GM18520 (cell line): ENCODE measurements at regions not wholly inside any gene's neighbourhood (a gene's known extent, or its start where the extent isn't known, plus 50 kb on each side); places are given as distances from the start of the nearest gene placed in this dataset.
A peak's percentile ranks its signal among the peaks of the same experiment; 100 is the strongest.

ENCODE experiments used
- ATAC-seq: cut with Tn5 transposase; IDR thresholded peaks from one replicate; pipeline ENCODE4 v1.9.1; 2021; ENCODE audit not compliant: unreplicated experiment

GRCh38 chr20:6576726-6577125 is 190.8 kb upstream of the BMP2 start:
- no peak for ATAC-seq

DNA sequence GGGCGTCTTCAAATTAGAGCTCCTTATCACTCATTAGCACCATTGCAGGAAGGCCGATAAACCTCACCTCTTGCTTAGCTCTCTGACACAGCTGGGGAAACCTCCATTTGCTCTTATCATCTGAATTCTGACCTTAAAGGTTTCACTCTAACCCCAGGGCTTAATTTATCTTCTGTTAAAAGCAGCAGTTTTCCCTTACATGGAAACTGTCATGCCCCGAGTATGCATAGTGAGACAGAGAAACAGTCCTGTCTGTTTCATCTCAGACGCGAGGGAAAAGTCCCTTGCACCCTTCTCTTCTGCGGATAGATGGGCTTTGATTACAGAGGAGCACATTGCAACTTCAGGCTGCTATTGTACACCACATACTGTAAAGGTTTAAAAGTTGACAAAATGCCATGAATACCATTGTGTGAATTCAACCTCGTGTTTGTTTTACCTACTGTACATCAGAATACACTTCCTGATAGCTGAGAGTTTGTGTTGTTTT is 191.5 kb upstream of the BMP2 start:
- peak; percentile 47 for ATAC-seq

- ATAC-seq, result no peak
Observed at GRCh38 chr20:6566821-6567220, 200.7 kb upstream of the BMP2 start.

DNA sequence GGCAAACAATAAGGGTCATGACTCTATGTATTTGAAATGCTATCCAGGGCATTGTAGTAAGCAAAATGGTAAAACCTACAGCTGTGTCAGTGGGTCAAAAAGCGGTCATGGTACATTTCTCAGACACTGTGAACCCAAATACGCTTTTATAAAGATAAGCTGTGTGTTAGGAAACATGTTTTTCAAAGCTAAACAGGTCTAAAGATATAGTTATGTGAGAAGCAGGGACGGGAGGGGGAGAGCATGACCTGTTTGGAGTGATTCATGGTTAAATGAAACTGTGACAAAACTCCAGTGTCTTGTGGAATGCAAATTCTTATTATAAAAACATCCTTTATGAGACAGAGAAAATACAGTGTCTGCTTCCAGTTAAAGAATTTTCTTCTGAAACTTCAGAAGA is 205.4 kb upstream of the BMP2 start:
- no peak for ATAC-seq

GRCh38 chr20:6560978-6561377 is 206.5 kb upstream of the BMP2 start:
- no peak for ATAC-seq

DNA sequence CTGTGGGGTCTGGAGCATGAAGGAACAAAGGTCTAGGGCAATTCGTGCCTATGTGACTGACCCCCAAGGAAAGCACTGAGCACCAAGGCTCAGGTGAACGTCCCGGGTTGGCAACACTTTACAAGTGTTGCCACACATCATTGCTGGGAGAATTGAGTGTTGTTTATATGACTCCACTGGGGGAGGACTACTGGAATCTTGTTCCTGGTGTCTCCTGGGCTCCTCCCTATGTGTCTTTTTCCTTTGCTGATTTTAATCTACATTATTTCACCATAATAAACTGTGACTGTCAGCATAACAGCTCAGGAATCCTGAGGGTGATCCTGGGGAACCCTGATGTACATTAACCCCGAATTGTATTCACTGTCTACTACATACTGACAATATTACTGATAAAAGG is 207.7 kb upstream of the BMP2 start:
- no peak for ATAC-seq

GRCh38 chr20:6558341-6558740 is 209.1 kb upstream of the BMP2 start:
- ATAC-seq, result no peak

- ATAC-seq, result no peak
Observed at GRCh38 chr20:6533761-6534479, 233.6 kb upstream of the BMP2 start.

GRCh38 chr20:6533351-6533750 is 234.1 kb upstream of the BMP2 start:
- ATAC-seq, result no peak

GRCh38 chr20:6530779-6531315 is 236.6 kb upstream of the BMP2 start:
- ATAC-seq, result no peak

DNA sequence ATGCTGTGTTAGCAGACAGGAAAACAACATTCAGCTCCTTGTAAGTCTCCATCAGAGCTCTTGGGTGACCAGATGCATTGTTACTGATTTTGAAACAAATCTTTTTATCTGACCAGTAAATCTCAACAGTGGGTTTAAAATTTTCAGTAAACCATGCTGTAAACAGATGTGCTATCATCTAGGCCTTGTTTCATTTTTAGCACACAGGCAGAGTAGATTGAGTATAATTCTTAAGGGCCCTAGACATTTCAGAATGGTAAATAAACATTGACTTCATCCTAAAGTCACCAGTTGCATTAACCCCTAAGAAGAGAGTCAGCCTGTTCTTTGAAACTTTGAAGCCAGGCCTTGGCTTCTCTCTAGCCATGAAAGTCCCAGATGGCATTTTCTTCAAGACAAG is 237.2 kb upstream of the BMP2 start:
- ATAC-seq, result no peak

DNA sequence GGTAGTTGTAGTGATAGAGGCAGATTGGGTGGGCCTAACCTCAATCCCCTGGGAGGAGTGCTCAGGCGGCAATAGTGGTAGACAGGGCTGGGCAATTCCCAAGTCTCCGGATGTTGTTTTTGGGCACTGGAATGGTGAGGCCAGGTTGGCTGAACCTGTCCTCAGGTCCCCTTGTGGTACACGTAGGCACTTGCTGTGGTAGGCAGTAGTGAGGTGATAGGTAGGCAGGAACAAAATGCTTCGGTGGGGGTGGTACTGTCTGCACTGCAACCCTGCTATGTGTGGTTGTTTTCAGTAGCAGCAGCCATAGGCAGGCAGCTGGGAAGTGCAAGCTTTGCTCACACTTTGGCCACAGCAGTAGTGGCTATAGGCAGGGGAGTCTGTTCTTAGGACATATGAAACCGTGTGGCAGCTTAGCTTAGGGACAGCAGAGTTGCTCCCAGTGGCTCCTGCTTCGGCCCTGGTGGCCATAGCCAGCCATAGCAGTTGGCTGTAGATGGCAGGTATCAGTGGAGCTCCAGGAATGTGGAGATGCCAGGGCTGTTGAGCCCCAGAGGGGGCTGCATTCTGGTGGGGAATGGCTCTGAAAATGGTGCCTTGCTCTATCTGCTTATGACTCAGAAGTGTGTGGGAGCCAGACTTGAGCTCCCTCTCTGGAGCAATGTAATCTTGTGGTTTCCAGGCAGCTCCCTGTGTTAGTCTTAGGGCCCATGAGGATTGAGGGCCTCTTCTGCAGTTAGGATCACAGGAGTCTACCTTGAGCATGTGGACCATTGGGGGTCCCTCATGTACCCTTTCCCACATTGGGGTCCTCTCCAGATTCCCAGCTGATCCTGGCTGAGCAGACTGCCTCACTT is 241.8 kb upstream of the BMP2 start:
- ATAC-seq, result no peak

DNA sequence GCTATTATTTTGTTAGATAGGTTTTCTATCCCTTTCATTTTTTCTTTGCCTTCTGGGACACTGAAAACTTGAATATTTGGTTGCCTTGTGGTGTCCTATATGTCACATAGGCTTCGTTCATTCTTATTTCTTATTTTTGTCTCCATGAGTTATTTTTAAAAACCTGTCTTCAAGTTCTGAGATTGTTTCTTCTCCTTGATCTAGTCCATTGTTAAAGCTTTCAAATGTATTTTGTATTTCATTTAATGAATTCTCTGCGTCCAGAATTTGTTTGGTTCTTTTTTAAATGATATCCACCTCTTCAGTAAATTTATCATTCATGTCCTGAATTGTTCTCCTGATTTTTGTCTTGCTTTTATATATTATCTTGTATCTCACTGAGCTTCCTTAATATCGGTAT is 243.2 kb upstream of the BMP2 start:
- no peak for ATAC-seq

GRCh38 chr20:6519556-6519955 is 247.9 kb upstream of the BMP2 start:
- ATAC-seq, result no peak

GRCh38 chr20:6515261-6515660 is 252.2 kb upstream of the BMP2 start:
- ATAC-seq, result no peak

DNA sequence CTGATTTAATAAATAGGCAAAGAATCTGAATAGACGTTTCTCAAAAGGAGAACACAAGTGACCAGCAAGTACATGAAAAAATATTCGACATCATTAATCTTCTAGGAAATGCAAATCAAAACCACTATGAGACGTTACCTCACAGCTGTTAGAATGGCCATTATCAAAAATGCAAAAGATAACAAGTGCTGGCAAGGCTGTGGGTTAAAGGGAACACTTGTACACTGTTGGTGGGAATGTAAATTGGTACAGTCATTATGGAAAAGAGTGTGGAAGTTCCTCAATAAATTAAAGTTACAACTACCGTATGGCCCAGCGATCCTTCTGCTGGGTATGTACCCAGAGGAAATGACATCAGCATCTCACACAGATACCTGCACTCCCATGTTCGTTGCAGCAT is 253.9 kb upstream of the BMP2 start:
- ATAC-seq, result no peak

DNA sequence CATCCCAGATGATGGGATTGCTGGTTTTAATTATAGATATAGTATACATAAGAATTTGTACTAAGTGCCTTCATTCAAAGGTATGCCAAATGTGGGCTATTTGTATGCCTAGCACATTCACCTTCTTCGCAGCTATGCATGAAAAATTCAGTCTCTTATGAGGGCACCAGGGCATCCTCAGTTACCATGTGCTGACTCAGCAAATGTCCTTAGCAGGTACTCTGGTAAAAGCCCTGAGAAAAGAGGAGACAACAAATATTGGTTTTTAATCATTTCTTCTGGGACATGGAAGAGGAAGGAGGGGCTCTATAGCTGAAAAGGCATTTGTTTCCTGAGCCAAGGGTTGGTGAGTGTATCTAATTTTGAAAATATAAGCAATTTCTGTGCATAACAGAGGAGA is 258.1 kb upstream of the BMP2 start:
- ATAC-seq, result no peak

GRCh38 chr20:6506906-6507305 is 260.6 kb upstream of the BMP2 start:
- ATAC-seq, result no peak

GRCh38 chr20:6504826-6505225 is 262.7 kb upstream of the BMP2 start:
- no peak for ATAC-seq

DNA sequence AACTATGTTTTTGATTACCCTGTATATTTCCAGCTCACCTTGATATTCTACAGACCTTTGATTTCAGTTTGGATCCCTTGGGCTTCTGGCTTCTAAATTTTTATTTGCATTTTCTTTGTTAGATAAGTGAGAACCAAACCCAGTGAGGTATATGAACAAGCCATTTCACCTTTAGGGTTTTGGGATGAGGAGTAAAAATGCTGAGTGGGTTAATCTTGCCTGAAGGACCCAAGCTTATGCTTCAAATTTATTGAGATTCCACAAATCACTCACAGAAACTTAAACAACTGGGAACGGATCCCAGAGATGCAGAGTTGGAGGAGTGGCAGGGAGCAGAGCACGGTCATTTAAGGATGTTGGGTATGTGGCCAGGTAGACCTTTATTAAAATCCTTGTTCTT is 263.3 kb upstream of the BMP2 start:
- ATAC-seq, result no peak

GRCh38 chr20:6502999-6503398 is 264.5 kb upstream of the BMP2 start:
- no peak for ATAC-seq

- no peak for ATAC-seq
Observed at GRCh38 chr20:6502219-6502618, 265.3 kb upstream of the BMP2 start.
